ENCODE measurements at regions not wholly inside any gene's neighbourhood (a gene's known extent, or its start where the extent isn't known, plus 50 kb on each side); places are given as distances from the start of the nearest gene placed in this dataset.

- Histone ChIP-seq H3K27me3 (ENCODE audit: insufficient read depth, low read length) (no peaks in the 10 kb centered on the region), H4K20me1 (ENCODE audit: insufficient read depth) (no peaks in the 10 kb centered on the region), H3K9ac (ENCODE audit: low read length) (no peak overlapping the region), H3K4me3 (replicated peaks in 1 of 2; ENCODE audit: low read depth in 1 of 2, low read length in 2 of 2) (no peak overlapping the region), H3K9me3 (ENCODE audit: control insufficient read depth in 1 of 2, insufficient read depth in 1 of 2, low read depth in 1 of 2, low read length in 2 of 2) (no peaks in the 10 kb centered on the region), H2AFZ (ENCODE audit: low read depth, low read length, poor library complexity, severe bottlenecking) (no peak overlapping the region), H3K4me2 (ENCODE audit: low read length) (no peak overlapping the region), H3K79me2 (ENCODE audit: insufficient read depth, low read length) (no peaks in the 10 kb centered on the region), H3K27ac (ENCODE audit: low read depth, low read length) (no peak overlapping the region), H3K4me1 (ENCODE audit: control insufficient read depth in 1 of 2, insufficient read depth in 2 of 2, low read length in 2 of 2) (peaks cover 5 to 12% of the 10 kb centered on the region in 2 experiments; a peak in 3 of 4 replicates), H3K9me2 (ENCODE audit: insufficient read depth) (no peaks in the 10 kb centered on the region), H3K36me3 (ENCODE audit: control insufficient read depth in 1 of 2, insufficient read depth in 2 of 2, low read length in 2 of 2) (no peaks in the 10 kb centered on the region)
- DNase-seq (ENCODE audit: low read depth, low spot score) = no peak
- TF ChIP-seq CBX3 (IDR thresholded peaks at IDR 0.05; ENCODE audit: low read depth) = no peak
- no peak for TF ChIP-seq EZH2 (IDR thresholded peaks at IDR 0.05)
- no peak for TF ChIP-seq JUND (IDR thresholded peaks at IDR 0.05)
- TF ChIP-seq EZH2phosphoT487 (IDR thresholded peaks at IDR 0.05; ENCODE audit: borderline replicate concordance) = no peak
- TF ChIP-seq ZFX (IDR thresholded peaks at IDR 0.05) = no peak
- intact Hi-C loops (cut with micrococcal nuclease) = no loop called here
- RAD21 ChIA-PET (ENCODE audit: low non-redundant PET in 1 of 2, low total read pairs in 2 of 2, uncharacterized antibody in 2 of 2, unreplicated experiment in 2 of 2) = no interaction called here
- POLR2A ChIA-PET = interaction anchor here (1.3 kb wide), 1 partner anchor 10 kb away, joined by 3 read pairs; no protein-coding TSS in a partner anchor
- CTCF ChIA-PET = no interaction called here
- ATAC-seq = no peak
- no TSS peak for BruUV-seq (replicated peaks)
These were observed 374.3 kb downstream of the RPS24 start for GRCh38 chr10:78407966-78408365.

GRCh38 chr10:78408671-78409472 lies 375.2 kb downstream of the RPS24 start:
- no peak for ATAC-seq

More at GRCh38 chr10:78408671-78409472, 375.2 kb downstream of the RPS24 start:
- ChIA-PET RAD21 (ENCODE audit: low non-redundant PET in 1 of 2, low total read pairs in 2 of 2, uncharacterized antibody in 2 of 2, unreplicated experiment in 2 of 2) (no interaction called here), CTCF (no interaction called here), POLR2A (no interaction called here)
- intact Hi-C loops (cut with micrococcal nuclease) = no loop called here
- DNase-seq (ENCODE audit: low read depth, low spot score) = no peak
- no peaks in the 10 kb centered on the region for H3K9me2 ChIP-seq (ENCODE audit: insufficient read depth)
- H3K27ac ChIP-seq (ENCODE audit: low read depth, low read length) = no peak overlapping the region
- peaks cover 5 to 12% of the 10 kb centered on the region in 2 experiments; a peak in 3 of 4 replicates for H3K4me1 ChIP-seq (ENCODE audit: control insufficient read depth in 1 of 2, insufficient read depth in 2 of 2, low read length in 2 of 2)
- H3K4me3 ChIP-seq (replicated peaks in 1 of 2; ENCODE audit: low read depth in 1 of 2, low read length in 2 of 2) = no peak overlapping the region
- H3K4me2 ChIP-seq (ENCODE audit: low read length) = no peak overlapping the region
- no peaks in the 10 kb centered on the region for H3K9me3 ChIP-seq (ENCODE audit: control insufficient read depth in 1 of 2, insufficient read depth in 1 of 2, low read depth in 1 of 2, low read length in 2 of 2)
- no peaks in the 10 kb centered on the region for H3K36me3 ChIP-seq (ENCODE audit: control insufficient read depth in 1 of 2, insufficient read depth in 2 of 2, low read length in 2 of 2)
- no peaks in the 10 kb centered on the region for H4K20me1 ChIP-seq (ENCODE audit: insufficient read depth)
- H3K9ac ChIP-seq (ENCODE audit: low read length) = no peak overlapping the region
- H3K27me3 ChIP-seq (ENCODE audit: insufficient read depth, low read length) = no peaks in the 10 kb centered on the region
- BruUV-seq (replicated peaks) = no TSS peak
- TF ChIP-seq JUND (IDR thresholded peaks at IDR 0.05) = no peak
- no peak for TF ChIP-seq POLR2A (IDR thresholded peaks at IDR 0.05; ENCODE audit: borderline replicate concordance, extremely low read depth, insufficient read depth, insufficient read length)
- TF ChIP-seq FOSL1 (IDR thresholded peaks at IDR 0.05; ENCODE audit: low read depth) = no peak
- TF ChIP-seq EZH2 (IDR thresholded peaks at IDR 0.05) = no peak
- TF ChIP-seq EGR1 (IDR thresholded peaks at IDR 0.05; ENCODE audit: low read depth) = no peak
- TF ChIP-seq SRF (IDR thresholded peaks at IDR 0.05; ENCODE audit: low read depth) = no peak
- no peak for TF ChIP-seq CBX3 (IDR thresholded peaks at IDR 0.05; ENCODE audit: low read depth)
- TF ChIP-seq ATF3 (IDR thresholded peaks at IDR 0.05) = no peak
- no peaks in the 10 kb centered on the region for H3K79me2 ChIP-seq (ENCODE audit: insufficient read depth, low read length)
- H2AFZ ChIP-seq (ENCODE audit: low read depth, low read length, poor library complexity, severe bottlenecking) = no peak overlapping the region

All from HCT116 (cell line).